ENCODE measurements at regions not wholly inside any gene's neighbourhood (a gene's known extent, or its start where the extent isn't known, plus 50 kb on each side); places are given as distances from the start of the nearest gene placed in this dataset.

- ATAC-seq (ENCODE audit: low FRiP score) (no peak), DNase-seq (ENCODE audit: low spot score) (no peak)
- no peak for TF ChIP-seq CTCF (IDR thresholded peaks at IDR 0.05)
Observed at GRCh38 chr5:9845185-9845584, 215.0 kb upstream of the TAS2R1 start.

- DNase-seq (ENCODE audit: low spot score): no peak
- ATAC-seq (ENCODE audit: low FRiP score): no peak
Observed at GRCh38 chr5:9841516-9842170, 211.5 kb upstream of the TAS2R1 start.

GRCh38 chr5:9838916-9839315, 208.8 kb upstream of the TAS2R1 start:
- DNase-seq (ENCODE audit: low spot score) (no peak), ATAC-seq (ENCODE audit: low FRiP score) (no peak)
- no peak for TF ChIP-seq CTCF (IDR thresholded peaks at IDR 0.05)

More at GRCh38 chr5:9841516-9842170, 211.5 kb upstream of the TAS2R1 start:
- no peak for TF ChIP-seq CTCF (IDR thresholded peaks at IDR 0.05)

- no peak for DNase-seq (ENCODE audit: low spot score)
- no peak for TF ChIP-seq CTCF (IDR thresholded peaks at IDR 0.05)
- ATAC-seq (ENCODE audit: low FRiP score): no peak
Observed at GRCh38 chr5:9834871-9835770, 205.0 kb upstream of the TAS2R1 start.

- TF ChIP-seq CTCF (IDR thresholded peaks at IDR 0.05): no peak
- no peak for DNase-seq (ENCODE audit: low spot score)
- no peak for ATAC-seq (ENCODE audit: low FRiP score)
Observed at GRCh38 chr5:9833871-9834270, 203.7 kb upstream of the TAS2R1 start.

GRCh38 chr5:9832921-9833320, 202.8 kb upstream of the TAS2R1 start:
- no peak for TF ChIP-seq CTCF (IDR thresholded peaks at IDR 0.05)
- ATAC-seq (ENCODE audit: low FRiP score): no peak
- no peak for DNase-seq (ENCODE audit: low spot score)

Measured in omental fat pad (tissue), 3 donors.